GM21367 (cell line): ENCODE measurements at regions not wholly inside any gene's neighbourhood (a gene's known extent, or its start where the extent isn't known, plus 50 kb on each side); places are given as distances from the start of the nearest gene placed in this dataset.
"Not testable (repeated sequence)": the region's sequence is repeated elsewhere in the genome, so short reads cannot be mapped to it uniquely, and the experiment has no call there.

Source experiments
- ATAC-seq: cut with Tn5 transposase; IDR thresholded peaks from one replicate; pipeline ENCODE4 v1.9.1; 2021; ENCODE audit not compliant: unreplicated experiment

- ATAC-seq = no peak
Observed at GRCh38 chr5:119694284-119694683, 64.9 kb downstream of the FAM170A start.

DNA sequence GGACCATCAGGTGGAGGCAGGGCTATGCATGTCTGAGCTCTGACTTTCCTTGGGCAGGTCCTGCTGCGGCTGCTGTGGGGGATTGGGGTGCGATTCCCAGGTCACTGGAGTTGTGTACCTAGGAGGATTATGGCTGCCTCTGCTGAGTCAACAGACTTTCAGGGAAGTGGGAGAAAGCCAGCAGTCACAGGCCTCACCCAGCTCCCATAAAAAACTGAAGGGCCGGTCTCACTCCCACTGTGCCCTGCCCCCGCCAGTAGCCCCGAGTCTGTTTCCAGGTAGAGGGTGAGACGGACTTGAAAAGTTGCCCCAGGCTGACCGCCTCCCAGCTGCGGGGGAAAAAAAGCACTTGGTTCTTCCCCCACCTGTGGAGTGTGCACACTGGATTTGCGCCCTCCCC lies 76.7 kb downstream of the FAM170A start:
- no peak for ATAC-seq

DNA sequence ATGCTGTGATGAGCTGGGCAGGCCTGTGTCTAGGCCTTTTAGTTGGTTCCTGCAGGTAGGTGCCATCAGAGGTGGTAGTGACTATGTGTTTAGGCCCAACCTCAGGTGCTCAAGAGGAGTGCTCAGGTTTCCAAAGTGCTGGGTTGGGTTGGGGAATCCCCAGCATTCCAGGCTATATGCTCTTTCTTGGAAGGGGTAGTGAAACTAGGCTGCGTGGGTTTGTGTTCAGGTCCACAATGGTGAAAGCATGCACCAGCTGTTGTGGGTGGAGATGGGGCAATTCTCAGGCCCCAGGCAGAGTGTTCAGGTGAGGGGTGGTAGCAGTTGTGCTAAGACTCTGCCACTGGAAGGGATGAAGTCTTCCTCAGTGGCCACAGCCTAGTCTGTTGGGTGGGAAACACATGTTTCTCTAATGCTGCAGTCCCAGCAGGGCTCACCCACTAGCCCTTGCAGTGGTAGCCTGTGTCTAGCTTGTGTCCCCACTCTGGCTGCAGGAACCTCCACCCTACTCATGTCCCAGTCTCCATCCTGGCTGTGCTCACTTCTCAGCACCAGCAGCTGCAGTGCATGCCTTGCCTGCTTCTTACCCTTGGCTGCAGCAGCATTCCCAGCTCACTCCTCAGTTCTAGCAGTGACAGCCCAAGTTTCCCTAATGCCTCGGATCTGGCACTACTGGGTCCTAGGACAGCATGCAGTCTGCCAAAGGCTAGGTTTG lies 78.9 kb downstream of the FAM170A start:
- no peak for ATAC-seq

- no peak for ATAC-seq
Observed at GRCh38 chr5:119721775-119722174, 92.4 kb downstream of the FAM170A start.

- not testable (repeated sequence) for ATAC-seq
Observed at GRCh38 chr5:119725291-119725690, 95.9 kb downstream of the FAM170A start.

DNA sequence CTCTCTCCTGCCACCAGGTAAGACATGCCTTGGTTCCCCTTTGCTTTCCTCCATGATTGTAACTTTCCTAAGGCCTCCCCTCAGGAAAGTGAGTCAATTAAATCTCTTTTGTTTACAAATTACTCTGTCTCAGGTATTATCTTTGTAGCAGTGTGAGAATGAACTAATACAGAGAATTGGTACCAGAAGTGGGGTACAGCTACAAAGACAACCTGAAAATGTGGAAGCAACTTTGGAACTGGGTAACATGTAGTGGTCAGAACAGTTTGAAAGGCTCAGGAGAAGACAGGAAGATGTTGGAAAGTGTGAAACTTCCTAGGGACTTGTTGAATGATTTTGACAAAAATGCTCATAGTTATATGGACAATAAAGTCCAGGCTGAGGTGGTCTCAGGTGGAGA lies 97.2 kb downstream of the FAM170A start:
- no peak for ATAC-seq

DNA sequence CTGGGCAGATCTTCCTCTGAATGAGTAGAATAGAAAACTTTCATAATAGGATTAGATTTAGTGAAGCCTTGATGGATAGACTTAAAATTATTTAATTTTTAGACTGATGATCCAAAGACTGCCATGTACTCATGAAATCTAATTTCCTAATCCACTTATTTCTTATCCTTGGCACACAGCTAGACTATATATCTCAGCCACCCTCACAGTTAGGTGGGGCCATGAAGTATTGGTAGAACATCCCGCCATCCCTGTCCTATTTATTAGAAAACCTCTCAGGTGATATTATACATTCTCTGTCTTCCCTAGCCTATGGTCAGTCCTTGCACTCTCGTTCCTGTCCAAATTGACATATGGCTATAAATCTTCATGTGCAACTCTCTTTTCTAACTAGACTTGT lies 110.9 kb downstream of the FAM170A start:
- ATAC-seq = no peak

DNA sequence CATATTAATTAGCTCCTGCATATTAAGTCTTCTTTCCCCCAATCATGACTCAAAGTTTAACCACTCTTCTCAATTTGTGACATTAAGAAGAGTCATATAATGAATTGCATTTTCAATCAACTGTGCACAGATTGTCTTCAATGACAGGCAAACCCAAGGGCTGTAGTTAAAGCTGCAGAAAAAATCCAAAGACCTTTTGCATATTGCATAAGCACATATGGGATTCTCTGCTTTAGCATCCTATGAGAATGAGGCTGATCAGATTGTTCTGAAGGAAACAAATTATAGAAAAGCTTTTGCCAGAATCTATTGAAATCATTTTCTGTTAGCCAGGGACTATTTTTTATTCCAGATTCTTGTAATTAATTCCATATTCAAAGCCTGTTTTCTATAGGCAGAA lies 112.3 kb downstream of the FAM170A start:
- ATAC-seq = no peak

DNA sequence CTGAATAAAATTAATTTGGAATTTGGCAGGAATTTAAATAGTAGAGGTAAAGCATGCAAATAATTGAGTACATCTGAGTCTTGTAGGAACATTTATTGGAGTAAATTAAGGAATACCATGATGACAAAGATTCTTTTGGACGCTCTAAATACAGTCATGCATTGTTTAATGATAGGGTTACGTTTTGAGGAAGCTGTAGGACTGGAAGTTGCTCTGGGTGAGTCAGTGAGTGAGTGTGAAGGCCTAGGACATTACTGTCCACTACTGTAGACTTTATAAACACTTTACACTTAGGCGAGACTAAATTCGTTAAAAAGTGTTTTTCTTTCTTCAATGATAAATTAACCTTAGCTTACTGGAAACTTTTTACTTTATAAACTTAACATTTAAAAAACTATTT lies 113.0 kb downstream of the FAM170A start:
- ATAC-seq = no peak

DNA sequence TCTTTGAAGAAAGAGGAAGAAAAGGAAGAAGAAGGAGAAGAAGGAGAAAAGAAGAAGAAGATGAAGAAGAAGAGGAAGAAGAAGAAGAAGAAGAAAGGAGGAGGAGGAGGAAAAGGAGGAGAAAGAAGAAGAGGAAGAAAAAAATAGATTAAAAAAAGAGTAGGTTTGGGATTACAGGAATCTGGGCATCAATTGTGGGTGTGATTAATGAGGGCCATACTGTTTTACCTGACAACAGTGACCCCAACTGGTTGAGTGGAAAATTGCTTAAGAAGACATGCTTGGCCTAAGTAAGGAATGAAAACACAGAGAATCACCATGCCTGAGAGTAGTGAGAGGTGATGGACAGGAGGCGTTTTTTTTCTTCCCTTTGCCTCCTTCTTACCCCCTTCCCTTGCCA lies 114.6 kb downstream of the FAM170A start:
- ATAC-seq = peak; percentile 96

DNA sequence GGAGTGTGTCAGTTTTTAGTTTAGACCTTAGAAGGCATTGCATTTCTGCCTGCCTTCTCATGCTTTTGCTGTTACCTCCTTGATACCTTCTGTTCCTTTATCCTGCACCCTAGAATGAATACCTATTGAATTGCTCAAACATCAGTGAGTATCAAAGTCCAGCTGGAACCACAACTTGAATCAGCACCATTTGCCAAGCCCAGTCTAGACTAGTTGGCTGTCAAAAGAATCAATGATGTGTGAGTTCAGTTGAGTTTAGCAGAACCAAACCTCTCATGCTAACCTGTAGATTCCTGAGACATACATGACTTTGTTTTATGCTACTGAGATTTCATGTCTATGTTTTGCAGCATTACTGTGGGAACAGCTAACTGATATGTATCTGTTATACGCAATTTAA lies 116.6 kb downstream of the FAM170A start:
- ATAC-seq = no peak

DNA sequence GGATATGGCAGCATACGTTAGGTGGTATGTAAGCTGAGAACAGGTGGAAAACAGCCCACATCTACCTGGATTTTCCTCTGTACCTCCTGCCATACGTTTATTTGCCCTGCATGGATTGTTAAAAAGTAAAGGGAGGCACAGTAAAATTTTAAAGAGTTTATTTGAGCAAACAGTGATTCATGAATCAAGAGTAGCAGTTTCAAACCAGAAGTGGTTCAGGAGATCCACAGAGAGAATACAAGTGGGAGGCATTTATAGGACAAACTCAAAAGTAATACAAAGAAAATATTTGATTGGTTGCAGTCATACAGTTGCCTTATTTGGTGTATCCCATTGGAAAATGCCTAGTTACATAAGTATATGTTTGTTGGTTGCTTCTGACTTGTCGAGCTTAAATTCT lies 117.6 kb downstream of the FAM170A start:
- no peak for ATAC-seq

- no peak for ATAC-seq
Observed at GRCh38 chr5:119750887-119751733, 121.8 kb downstream of the FAM170A start.

DNA sequence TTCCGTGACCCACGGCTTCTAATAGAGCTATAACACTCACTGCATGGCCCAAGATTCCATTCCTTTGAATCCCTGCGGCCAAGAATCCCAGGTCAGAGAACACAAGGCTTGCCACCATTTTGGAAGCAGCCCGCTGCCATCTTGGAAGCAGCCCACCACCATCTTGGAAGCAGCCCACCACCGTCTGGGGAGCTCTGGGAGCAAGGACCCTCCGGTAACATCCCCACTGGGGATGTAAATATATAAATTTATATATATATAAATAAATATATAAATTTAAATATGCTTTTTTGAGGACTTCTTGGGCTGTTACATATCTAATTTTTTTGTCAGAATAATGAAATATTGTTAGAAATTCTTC lies 122.4 kb downstream of the FAM170A start:
- no peak for ATAC-seq

DNA sequence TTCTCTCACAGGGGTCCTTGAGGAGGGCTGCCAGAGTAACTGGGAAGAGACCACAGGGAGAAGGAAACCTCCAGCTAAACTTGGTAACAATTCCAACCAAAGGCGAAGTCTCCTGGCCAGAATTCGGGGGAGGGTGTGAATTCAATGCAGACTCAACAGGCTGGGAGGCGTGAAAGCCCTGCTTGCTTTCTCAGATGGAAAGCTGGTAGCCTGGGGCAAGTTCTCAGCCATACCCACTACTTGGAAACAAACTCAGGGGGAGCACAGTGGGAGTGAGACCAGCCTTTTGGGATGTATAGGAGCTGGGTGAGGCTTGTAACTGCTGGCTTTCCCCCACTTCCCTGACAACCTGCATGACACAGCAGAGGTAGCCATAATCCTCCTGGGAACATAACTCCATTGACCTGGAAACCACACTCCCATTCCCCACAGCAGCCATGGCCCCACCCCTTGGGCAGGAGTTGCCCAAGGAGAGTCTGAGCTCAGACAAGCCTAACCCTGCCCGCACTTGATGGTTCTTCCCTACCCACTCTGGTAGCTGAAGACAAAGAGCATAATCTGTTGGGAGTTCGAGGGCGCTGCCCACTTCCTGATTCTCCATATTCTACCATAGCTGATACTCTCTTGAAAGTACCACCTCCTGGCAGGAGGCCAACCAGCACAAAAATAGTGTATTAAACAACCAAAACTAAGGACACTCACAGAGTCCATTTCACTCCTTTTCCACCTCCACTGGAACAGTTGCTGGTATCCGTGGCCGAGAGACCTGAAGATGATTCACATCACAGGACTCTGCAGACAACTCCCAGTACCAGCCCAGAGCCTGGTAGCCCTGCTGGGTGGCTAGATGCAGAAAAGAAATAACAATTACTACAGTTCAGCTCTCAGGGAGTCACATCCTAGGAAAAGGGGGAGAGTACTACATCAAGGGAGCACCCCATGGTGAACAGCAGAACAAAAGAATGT lies 123.8 kb downstream of the FAM170A start:
- ATAC-seq = no peak

- not testable (repeated sequence) for ATAC-seq
Observed at GRCh38 chr5:119754825-119755224, 125.5 kb downstream of the FAM170A start.

GRCh38 chr5:119757276-119757675 lies 127.9 kb downstream of the FAM170A start:
- ATAC-seq = no peak

DNA sequence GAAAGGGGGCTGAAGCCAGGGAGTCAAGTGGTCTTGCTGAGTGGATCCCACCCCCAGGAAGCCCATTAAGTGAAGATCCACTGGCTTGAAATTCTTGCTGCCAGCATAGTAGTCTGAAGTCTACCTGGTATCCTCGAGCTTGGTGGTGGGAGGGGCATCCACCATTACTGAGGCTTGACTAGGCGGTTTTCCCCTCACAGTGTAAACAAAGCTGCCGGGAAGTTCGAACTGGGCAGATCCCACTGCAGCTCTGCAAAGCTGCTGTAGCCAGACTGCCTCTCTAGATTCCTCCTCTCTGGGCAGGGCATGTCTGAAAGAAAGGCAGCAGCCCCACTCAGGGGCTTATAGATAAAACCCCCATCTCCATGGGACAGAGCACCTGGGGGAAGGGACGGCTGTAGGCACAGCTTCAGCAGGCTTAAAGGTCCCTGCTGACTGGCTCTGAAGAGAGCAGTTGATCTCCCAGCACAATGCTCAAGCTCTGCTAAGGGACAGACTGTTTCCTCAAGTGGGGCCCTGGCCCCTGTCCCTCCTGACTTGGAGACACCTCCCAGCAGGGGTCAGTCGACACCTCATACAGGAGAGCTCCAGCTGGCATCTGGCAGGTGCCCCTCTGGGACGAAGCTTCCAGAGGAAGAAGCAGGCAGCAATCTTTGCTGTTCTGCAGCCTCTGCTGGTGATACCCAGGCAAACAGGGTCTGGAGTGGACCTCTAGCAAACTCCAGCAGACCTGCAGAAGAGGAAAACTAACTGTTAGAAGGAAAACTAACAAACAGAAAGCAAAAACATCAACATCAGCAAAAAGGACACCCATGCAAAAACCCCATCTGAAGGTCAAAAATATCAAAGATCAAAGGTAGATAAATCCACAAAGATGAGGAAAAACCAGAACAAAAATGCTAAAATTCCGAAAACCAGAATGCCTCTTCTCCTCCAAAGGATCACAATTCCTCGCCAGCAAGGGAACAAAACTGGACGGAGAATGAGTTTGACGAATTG lies 140.6 kb downstream of the FAM170A start:
- not testable (repeated sequence) for ATAC-seq

GRCh38 chr5:119780145-119780544 lies 150.8 kb downstream of the FAM170A start:
- not testable (repeated sequence) for ATAC-seq

DNA sequence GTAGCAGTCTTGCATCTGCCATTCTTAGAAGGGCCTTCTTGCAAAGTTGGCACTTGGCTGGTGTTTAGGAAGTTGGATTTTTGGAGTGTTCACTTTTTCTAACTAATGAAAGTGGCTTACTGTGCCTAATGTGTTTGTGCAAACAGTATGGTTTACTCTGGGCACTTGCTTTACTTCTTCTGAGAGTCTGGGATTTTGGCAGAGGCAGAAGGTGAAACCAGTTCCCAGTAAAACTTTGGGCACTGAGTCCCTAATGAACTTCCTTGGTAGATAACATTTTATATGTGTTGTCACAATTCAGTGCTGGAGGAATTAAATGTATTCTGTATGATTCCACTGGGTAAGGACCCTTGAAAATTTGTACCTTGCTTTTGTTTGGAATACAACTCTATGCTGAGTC lies 155.7 kb downstream of the FAM170A start:
- no peak for ATAC-seq
